Activated B cell treated with CpG ODN at 0.5 μM for 24 hours (primary cell): ENCODE measurements at regions not wholly inside any gene's neighbourhood (a gene's known extent, or its start where the extent isn't known, plus 50 kb on each side); places are given as distances from the start of the nearest gene placed in this dataset.

Experiments used
- ATAC-seq: fragments of 200-7000 bp; cut with Tn5 transposase; one replicate; pipeline ENCODE4 v1.10.0; 2021; ENCODE audit warnings: low read depth, mild to moderate bottlenecking, moderate library complexity
- CTCF ChIA-PET: fragments of 350-600 bp; sonication (Branson Sonifier 250); formaldehyde crosslinking; loops from one replicate; lab custom pipeline; 2021; ENCODE audit warnings: antibody characterized with exemption; lab: Charles Lee
- POLR2A ChIA-PET: fragments of 350-600 bp; sonication (Branson Sonifier 250); formaldehyde crosslinking; loops from one replicate; lab custom pipeline; 2021; ENCODE audit warnings: antibody characterized with exemption; lab: Charles Lee
- DNase-seq: peaks from one replicate; pipeline ENCODE4 v3.0.0; 2022
- H3K27ac Mint-ChIP-seq: one replicate; pipeline ENCODE4 v1.8.0; 2020; ENCODE audit warnings: mixed read lengths
- H3K27me3 Mint-ChIP-seq: one replicate; pipeline ENCODE4 v1.8.0; 2021; ENCODE audit warnings: mixed read lengths
- H3K36me3 Mint-ChIP-seq: one replicate; pipeline ENCODE4 v1.8.0; 2021; ENCODE audit warnings: low read depth, mixed read lengths
- H3K4me1 Mint-ChIP-seq: one replicate; pipeline ENCODE4 v1.8.0; 2021; ENCODE audit warnings: mixed read lengths
- H3K4me3 Mint-ChIP-seq: one replicate; pipeline ENCODE4 v1.8.0; 2020; ENCODE audit warnings: mild to moderate bottlenecking, mixed read lengths
- H3K9me3 Mint-ChIP-seq: one replicate; pipeline ENCODE4 v1.8.0; 2020; ENCODE audit warnings: mixed read lengths
- intact Hi-C: fragments of 100-400 bp; cut with micrococcal nuclease; formaldehyde crosslinking; loops from one replicate; pipeline ENCODE4 v1.15.1; 2024
- TF ChIP-seq, protein P1 (sequence below): fragments of 200-600 bp; IDR thresholded peaks from one replicate; pipeline ENCODE4 v1.8.0; 2022; ENCODE audit warnings: antibody characterized with exemption, mild to moderate bottlenecking

DNA sequence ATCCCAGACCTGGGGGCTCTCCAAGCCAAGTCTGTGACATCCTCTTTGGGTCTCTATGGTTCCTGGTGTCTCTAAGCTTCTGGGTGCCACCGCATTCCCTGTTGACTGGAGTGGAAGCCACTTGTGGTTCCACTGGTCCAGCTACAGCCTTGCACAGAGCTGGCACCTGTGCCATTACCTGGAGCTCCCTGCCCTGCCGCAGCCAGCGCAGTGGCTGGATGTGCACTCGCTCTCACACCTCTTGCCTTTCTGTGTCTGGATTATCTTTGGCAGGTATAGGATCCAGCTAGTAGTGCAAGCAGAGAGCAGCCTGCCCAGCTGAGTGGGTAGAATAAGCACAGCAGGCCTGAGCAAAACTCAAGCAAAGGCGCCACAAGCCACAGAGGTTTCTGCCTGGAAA lies 1635.5 kb downstream of the OTOL1 start:
- Mint-ChIP-seq H3K4me3 (no peak overlapping the region), H3K4me1 (no peaks in the 10 kb centered on the region), H3K36me3 (no peaks in the 10 kb centered on the region), H3K27ac (no peak overlapping the region), H3K27me3 (no peaks in the 10 kb centered on the region), H3K9me3 (peaks cover 9% of the 10 kb centered on the region)
- intact Hi-C loops: no loop called here
- DNase-seq (no peak), ATAC-seq (no peak)
- ChIA-PET CTCF (no interaction called here), POLR2A (no interaction called here)
- TF ChIP-seq, protein P1, sequence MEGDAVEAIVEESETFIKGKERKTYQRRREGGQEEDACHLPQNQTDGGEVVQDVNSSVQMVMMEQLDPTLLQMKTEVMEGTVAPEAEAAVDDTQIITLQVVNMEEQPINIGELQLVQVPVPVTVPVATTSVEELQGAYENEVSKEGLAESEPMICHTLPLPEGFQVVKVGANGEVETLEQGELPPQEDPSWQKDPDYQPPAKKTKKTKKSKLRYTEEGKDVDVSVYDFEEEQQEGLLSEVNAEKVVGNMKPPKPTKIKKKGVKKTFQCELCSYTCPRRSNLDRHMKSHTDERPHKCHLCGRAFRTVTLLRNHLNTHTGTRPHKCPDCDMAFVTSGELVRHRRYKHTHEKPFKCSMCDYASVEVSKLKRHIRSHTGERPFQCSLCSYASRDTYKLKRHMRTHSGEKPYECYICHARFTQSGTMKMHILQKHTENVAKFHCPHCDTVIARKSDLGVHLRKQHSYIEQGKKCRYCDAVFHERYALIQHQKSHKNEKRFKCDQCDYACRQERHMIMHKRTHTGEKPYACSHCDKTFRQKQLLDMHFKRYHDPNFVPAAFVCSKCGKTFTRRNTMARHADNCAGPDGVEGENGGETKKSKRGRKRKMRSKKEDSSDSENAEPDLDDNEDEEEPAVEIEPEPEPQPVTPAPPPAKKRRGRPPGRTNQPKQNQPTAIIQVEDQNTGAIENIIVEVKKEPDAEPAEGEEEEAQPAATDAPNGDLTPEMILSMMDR: no peak

DNA sequence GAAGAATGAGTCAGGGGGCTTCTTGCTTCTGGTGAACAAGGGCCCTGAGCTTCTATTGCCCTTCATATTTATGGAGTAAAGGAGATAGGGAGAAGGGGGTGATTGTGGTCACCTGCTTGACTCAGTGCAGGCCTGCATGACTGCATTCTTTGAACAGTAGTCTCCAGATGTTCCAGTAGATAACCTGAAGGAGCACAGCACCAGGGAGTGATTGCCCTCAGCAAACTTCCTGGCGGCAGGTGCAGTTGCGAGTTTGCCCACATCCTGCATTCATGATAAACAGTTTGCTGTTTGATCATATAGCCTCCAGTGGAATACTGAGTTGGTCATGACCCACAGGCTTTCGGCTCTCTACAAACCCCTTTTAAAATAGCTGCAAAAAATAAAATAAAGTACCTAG lies 1632.7 kb downstream of the OTOL1 start:
- POLR2A ChIA-PET: no interaction called here
- Mint-ChIP-seq H3K27ac (no peak overlapping the region), H3K4me3 (no peak overlapping the region), H3K9me3 (peaks cover 16% of the 10 kb centered on the region), H3K4me1 (no peaks in the 10 kb centered on the region), H3K36me3 (no peaks in the 10 kb centered on the region), H3K27me3 (no peaks in the 10 kb centered on the region)
- DNase-seq (no peak), ATAC-seq (no peak)
- intact Hi-C loops: no loop called here
- TF ChIP-seq, protein P1: no peak
- CTCF ChIA-PET: no interaction called here

DNA sequence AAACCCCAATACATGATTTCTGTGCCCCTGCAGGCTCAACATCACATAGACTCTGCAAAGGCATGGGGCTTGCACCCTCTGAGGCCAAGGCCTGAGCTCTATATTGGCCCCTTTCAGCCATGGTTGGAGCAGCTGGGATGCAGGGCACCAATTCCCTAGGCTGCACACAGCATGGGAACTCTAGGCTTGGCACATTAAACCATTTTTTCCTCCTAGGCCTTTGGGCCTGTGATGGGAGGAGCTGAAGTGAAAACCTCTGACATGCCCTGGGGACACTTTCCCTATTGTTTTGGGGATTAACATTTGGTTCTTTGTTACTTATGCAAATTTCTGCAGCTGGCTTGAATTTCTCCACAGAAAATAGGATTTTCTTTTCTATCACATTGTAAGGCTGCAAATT lies 1629.5 kb downstream of the OTOL1 start:
- Mint-ChIP-seq H3K9me3 (peaks cover 16% of the 10 kb centered on the region), H3K36me3 (no peaks in the 10 kb centered on the region), H3K4me3 (no peak overlapping the region), H3K27ac (no peak overlapping the region), H3K27me3 (no peaks in the 10 kb centered on the region), H3K4me1 (no peaks in the 10 kb centered on the region)
- DNase-seq (no peak), ATAC-seq (no peak)
- intact Hi-C loops: no loop called here
- TF ChIP-seq, protein P1: no peak
- ChIA-PET CTCF (no interaction called here), POLR2A (no interaction called here)
